Suprapubic skin (tissue), 4 donors: ENCODE measurements at regions not wholly inside any gene's neighbourhood (a gene's known extent, or its start where the extent isn't known, plus 50 kb on each side); places are given as distances from the start of the nearest gene placed in this dataset.

Experiments used
- EP300 ChIP-seq: sonication (generic); formaldehyde crosslinking; IDR thresholded peaks from one replicate; pipeline ENCODE4 v1.6.1; 2017; ENCODE audit warnings: antibody characterized with exemption
- POLR2A ChIP-seq, 2 donors: fragments of 450-650 bp; IDR thresholded peaks; one replicate each; pipeline ENCODE4 v1.6.1; 2017; ENCODE audit warnings: antibody characterized with exemption in 2 of 2, mild to moderate bottlenecking in 2 of 2, moderate library complexity in 2 of 2
- POLR2AphosphoS5 ChIP-seq, 3 donors: sonication (generic); formaldehyde crosslinking; IDR thresholded peaks; one replicate each; pipeline ENCODE4 v1.6.1; 2017; ENCODE audit warnings: antibody characterized with exemption in 3 of 3
- TF ChIP-seq, protein P1 (sequence below), 2 donors: fragments of 200-600 bp in 1 of 2; fragments of 450-650 bp in 1 of 2; sonication (generic) in 1 of 2; IDR thresholded peaks; one replicate each; pipeline ENCODE4 v1.5.1; 2016 to 2019; ENCODE audit warnings: antibody characterized with exemption in 2 of 2, mild to moderate bottlenecking in 1 of 2, moderate library complexity in 1 of 2

GRCh38 chr20:10800288-10800687 is 126.5 kb upstream of the JAG1 start:
- TF ChIP-seq, protein P1, sequence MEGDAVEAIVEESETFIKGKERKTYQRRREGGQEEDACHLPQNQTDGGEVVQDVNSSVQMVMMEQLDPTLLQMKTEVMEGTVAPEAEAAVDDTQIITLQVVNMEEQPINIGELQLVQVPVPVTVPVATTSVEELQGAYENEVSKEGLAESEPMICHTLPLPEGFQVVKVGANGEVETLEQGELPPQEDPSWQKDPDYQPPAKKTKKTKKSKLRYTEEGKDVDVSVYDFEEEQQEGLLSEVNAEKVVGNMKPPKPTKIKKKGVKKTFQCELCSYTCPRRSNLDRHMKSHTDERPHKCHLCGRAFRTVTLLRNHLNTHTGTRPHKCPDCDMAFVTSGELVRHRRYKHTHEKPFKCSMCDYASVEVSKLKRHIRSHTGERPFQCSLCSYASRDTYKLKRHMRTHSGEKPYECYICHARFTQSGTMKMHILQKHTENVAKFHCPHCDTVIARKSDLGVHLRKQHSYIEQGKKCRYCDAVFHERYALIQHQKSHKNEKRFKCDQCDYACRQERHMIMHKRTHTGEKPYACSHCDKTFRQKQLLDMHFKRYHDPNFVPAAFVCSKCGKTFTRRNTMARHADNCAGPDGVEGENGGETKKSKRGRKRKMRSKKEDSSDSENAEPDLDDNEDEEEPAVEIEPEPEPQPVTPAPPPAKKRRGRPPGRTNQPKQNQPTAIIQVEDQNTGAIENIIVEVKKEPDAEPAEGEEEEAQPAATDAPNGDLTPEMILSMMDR (IDR thresholded peaks at IDR 0.05) = no peak
- TF ChIP-seq EP300 (no peak), POLR2AphosphoS5 (IDR thresholded peaks at IDR 0.05) (no peak), POLR2A (IDR thresholded peaks at IDR 0.05) (no peak)
